Activated T-cell treated with anti-CD3 and anti-CD28 coated beads, Interleukin-2, amount 50 U/mL, for 24 hours (primary cell): ENCODE measurements at regions not wholly inside any gene's neighbourhood (a gene's known extent, or its start where the extent isn't known, plus 50 kb on each side); places are given as distances from the start of the nearest gene placed in this dataset.

ENCODE experiments used
- DNase-seq: peaks from one replicate; pipeline ENCODE4 v3.0.0-alpha.2; 2020
- H3K27ac Mint-ChIP-seq: 2 replicates; pipeline ENCODE4 v1.8.0; 2020; ENCODE audit warnings: mild to moderate bottlenecking, mixed read lengths
- H3K27me3 Mint-ChIP-seq: 2 replicates; pipeline ENCODE4 v1.8.0; 2020; ENCODE audit warnings: mixed read lengths
- H3K36me3 Mint-ChIP-seq: 2 replicates; pipeline ENCODE4 v1.8.0; 2020; ENCODE audit warnings: low read depth, mixed read lengths
- H3K4me1 Mint-ChIP-seq: 2 replicates; pipeline ENCODE4 v1.8.0; 2020; ENCODE audit warnings: low read depth, mixed read lengths
- H3K4me3 Mint-ChIP-seq: 2 replicates; pipeline ENCODE4 v1.8.0; 2020; ENCODE audit warnings: mild to moderate bottlenecking, moderate library complexity, mixed read lengths
- H3K9me3 Mint-ChIP-seq: 2 replicates; pipeline ENCODE4 v1.8.0; 2020; ENCODE audit warnings: mixed read lengths

- Mint-ChIP-seq H3K9me3 (peaks cover 5% of the 10 kb centered on the region), H3K4me1 (peaks cover 22% of the 10 kb centered on the region), H3K4me3 (no peak overlapping the region), H3K36me3 (no peaks in the 10 kb centered on the region), H3K27me3 (peaks cover 2% of the 10 kb centered on the region), H3K27ac (no peak overlapping the region)
- no peak for DNase-seq
Measured at GRCh38 chr1:59128784-59129227, 168.1 kb upstream of the FGGY start.

GRCh38 chr1:59132295-59132694, 164.6 kb upstream of the FGGY start:
- Mint-ChIP-seq H3K27ac (no peak overlapping the region), H3K9me3 (no peaks in the 10 kb centered on the region), H3K4me3 (no peak overlapping the region), H3K4me1 (peaks cover 4% of the 10 kb centered on the region), H3K36me3 (no peaks in the 10 kb centered on the region), H3K27me3 (peaks cover 3% of the 10 kb centered on the region)
- DNase-seq = no peak

- H3K27ac Mint-ChIP-seq = no peak overlapping the region
- H3K9me3 Mint-ChIP-seq = no peaks in the 10 kb centered on the region
- no peak overlapping the region for H3K4me3 Mint-ChIP-seq
Measured at GRCh38 chr1:59133997-59134396, 162.9 kb upstream of the FGGY start.

GRCh38 chr1:59135761-59136255, 161.1 kb upstream of the FGGY start:
- no peak for DNase-seq
- no peak overlapping the region for H3K27ac Mint-ChIP-seq
- H3K36me3 Mint-ChIP-seq = no peaks in the 10 kb centered on the region
- no peaks in the 10 kb centered on the region for H3K9me3 Mint-ChIP-seq
- H3K27me3 Mint-ChIP-seq = peaks cover 3% of the 10 kb centered on the region
- H3K4me1 Mint-ChIP-seq = peaks cover 6% of the 10 kb centered on the region
- H3K4me3 Mint-ChIP-seq = no peak overlapping the region

More at GRCh38 chr1:59133997-59134396, 162.9 kb upstream of the FGGY start:
- peaks cover 3% of the 10 kb centered on the region for H3K27me3 Mint-ChIP-seq
- DNase-seq = no peak
- no peaks in the 10 kb centered on the region for H3K36me3 Mint-ChIP-seq
- H3K4me1 Mint-ChIP-seq = peaks cover 6% of the 10 kb centered on the region

- Mint-ChIP-seq H3K4me3 (no peak overlapping the region), H3K4me1 (peaks cover 6% of the 10 kb centered on the region)
- DNase-seq = no peak
Measured at GRCh38 chr1:59136541-59137275, 160.2 kb upstream of the FGGY start.

GRCh38 chr1:59137276-59137615, 159.6 kb upstream of the FGGY start:
- Mint-ChIP-seq H3K27ac (no peak overlapping the region), H3K4me3 (no peak overlapping the region), H3K27me3 (peaks cover 3% of the 10 kb centered on the region), H3K9me3 (no peaks in the 10 kb centered on the region), H3K4me1 (peaks cover 6% of the 10 kb centered on the region), H3K36me3 (no peaks in the 10 kb centered on the region)
- DNase-seq = no peak

More at GRCh38 chr1:59136541-59137275, 160.2 kb upstream of the FGGY start:
- Mint-ChIP-seq H3K27ac (no peak overlapping the region), H3K36me3 (no peaks in the 10 kb centered on the region), H3K9me3 (no peaks in the 10 kb centered on the region), H3K27me3 (peaks cover 3% of the 10 kb centered on the region)

- Mint-ChIP-seq H3K27ac (no peak overlapping the region), H3K36me3 (no peaks in the 10 kb centered on the region), H3K4me3 (no peak overlapping the region), H3K27me3 (peaks cover 3% of the 10 kb centered on the region), H3K9me3 (no peaks in the 10 kb centered on the region), H3K4me1 (peaks cover 10% of the 10 kb centered on the region)
- DNase-seq = no peak
Measured at GRCh38 chr1:59137968-59138367, 158.9 kb upstream of the FGGY start.

GRCh38 chr1:59138402-59138801, 158.5 kb upstream of the FGGY start:
- Mint-ChIP-seq H3K4me3 (no peak overlapping the region), H3K27me3 (peaks cover 3% of the 10 kb centered on the region), H3K4me1 (peaks cover 13% of the 10 kb centered on the region), H3K9me3 (no peaks in the 10 kb centered on the region), H3K27ac (no peak overlapping the region), H3K36me3 (no peaks in the 10 kb centered on the region)
- no peak for DNase-seq

- no peak for DNase-seq
- peaks cover 13% of the 10 kb centered on the region for H3K4me1 Mint-ChIP-seq
Measured at GRCh38 chr1:59139396-59139795, 157.5 kb upstream of the FGGY start.

GRCh38 chr1:59141267-59141863, 155.5 kb upstream of the FGGY start:
- Mint-ChIP-seq H3K36me3 (no peaks in the 10 kb centered on the region), H3K4me1 (peaks cover 16% of the 10 kb centered on the region), H3K27ac (no peak overlapping the region), H3K4me3 (no peak overlapping the region), H3K27me3 (no peaks in the 10 kb centered on the region), H3K9me3 (no peaks in the 10 kb centered on the region)
- no peak for DNase-seq

More at GRCh38 chr1:59139396-59139795, 157.5 kb upstream of the FGGY start:
- no peak overlapping the region for H3K4me3 Mint-ChIP-seq
- H3K27me3 Mint-ChIP-seq = no peaks in the 10 kb centered on the region
- H3K27ac Mint-ChIP-seq = no peak overlapping the region
- H3K9me3 Mint-ChIP-seq = no peaks in the 10 kb centered on the region
- H3K36me3 Mint-ChIP-seq = no peaks in the 10 kb centered on the region

- no peaks in the 10 kb centered on the region for H3K9me3 Mint-ChIP-seq
- H3K4me1 Mint-ChIP-seq = peaks cover 24% of the 10 kb centered on the region
- no peak overlapping the region for H3K27ac Mint-ChIP-seq
- no peak overlapping the region for H3K4me3 Mint-ChIP-seq
- H3K36me3 Mint-ChIP-seq = no peaks in the 10 kb centered on the region
- H3K27me3 Mint-ChIP-seq = no peaks in the 10 kb centered on the region
- no peak for DNase-seq
Measured at GRCh38 chr1:59142311-59143132, 154.4 kb upstream of the FGGY start.

GRCh38 chr1:59143133-59143487, 153.8 kb upstream of the FGGY start:
- DNase-seq = no peak
- Mint-ChIP-seq H3K9me3 (no peaks in the 10 kb centered on the region), H3K4me1 (peaks cover 24% of the 10 kb centered on the region), H3K4me3 (no peak overlapping the region), H3K27ac (no peak overlapping the region), H3K27me3 (no peaks in the 10 kb centered on the region), H3K36me3 (no peaks in the 10 kb centered on the region)

- Mint-ChIP-seq H3K4me1 (peaks cover 22% of the 10 kb centered on the region), H3K27ac (no peak overlapping the region), H3K9me3 (no peaks in the 10 kb centered on the region), H3K4me3 (no peak overlapping the region), H3K27me3 (no peaks in the 10 kb centered on the region), H3K36me3 (no peaks in the 10 kb centered on the region)
- DNase-seq = no peak
Measured at GRCh38 chr1:59143811-59144210, 153.1 kb upstream of the FGGY start.

- no peaks in the 10 kb centered on the region for H3K27me3 Mint-ChIP-seq
- H3K9me3 Mint-ChIP-seq = no peaks in the 10 kb centered on the region
- peaks cover 22% of the 10 kb centered on the region for H3K4me1 Mint-ChIP-seq
- no peak overlapping the region for H3K27ac Mint-ChIP-seq
- no peak for DNase-seq
- no peaks in the 10 kb centered on the region for H3K36me3 Mint-ChIP-seq
- no peak overlapping the region for H3K4me3 Mint-ChIP-seq
Measured at GRCh38 chr1:59144959-59145358, 151.9 kb upstream of the FGGY start.

GRCh38 chr1:59146056-59146455, 150.8 kb upstream of the FGGY start:
- no peak for DNase-seq
- H3K27ac Mint-ChIP-seq = no peak overlapping the region
- no peaks in the 10 kb centered on the region for H3K27me3 Mint-ChIP-seq
- H3K36me3 Mint-ChIP-seq = no peaks in the 10 kb centered on the region
- peak overlapping the region; percentile 81 for H3K4me3 Mint-ChIP-seq
- peaks cover 28% of the 10 kb centered on the region for H3K4me1 Mint-ChIP-seq
- no peaks in the 10 kb centered on the region for H3K9me3 Mint-ChIP-seq
